Activated naive CD4-positive, alpha-beta T cell treated with anti-CD3 and anti-CD28 coated beads for 36 hours (primary cell): ENCODE measurements at regions not wholly inside any gene's neighbourhood (a gene's known extent, or its start where the extent isn't known, plus 50 kb on each side); places are given as distances from the start of the nearest gene placed in this dataset.
A peak's percentile ranks its signal among the peaks of the same experiment; 100 is the strongest.

Source experiments
- CTCF ChIA-PET: fragments of 350-600 bp; sonication (Branson Sonifier 250); formaldehyde crosslinking; loops from one replicate; lab custom pipeline; 2021; ENCODE audit warnings: antibody characterized with exemption; lab: Charles Lee
- DNase-seq: peaks from one replicate; pipeline ENCODE4 v3.0.0-alpha.2; 2020
- H3K27ac Mint-ChIP-seq: one replicate; pipeline ENCODE4 v1.8.0; 2021; ENCODE audit warnings: mild to moderate bottlenecking, mixed read lengths
- H3K27me3 Mint-ChIP-seq: one replicate; pipeline ENCODE4 v1.8.0; 2021; ENCODE audit warnings: low read depth, mixed read lengths
- H3K36me3 Mint-ChIP-seq: one replicate; pipeline ENCODE4 v1.8.0; 2021; ENCODE audit warnings: low read depth, mixed read lengths
- H3K4me1 Mint-ChIP-seq: one replicate; pipeline ENCODE4 v1.8.0; 2021; ENCODE audit warnings: low read depth, mixed read lengths
- H3K4me3 Mint-ChIP-seq: one replicate; pipeline ENCODE4 v1.8.0; 2021; ENCODE audit warnings: mild to moderate bottlenecking, moderate library complexity, mixed read lengths
- H3K9me3 Mint-ChIP-seq: one replicate; pipeline ENCODE4 v1.8.0; 2021; ENCODE audit warnings: mixed read lengths
- intact Hi-C: fragments of 100-400 bp; cut with micrococcal nuclease; formaldehyde crosslinking; loops from one replicate; pipeline ENCODE4 v1.15.1; 2023

GRCh38 chr11:70810681-70811080 lies 412.4 kb downstream of the CTTN start:
- Mint-ChIP-seq H3K9me3 (no peaks in the 10 kb centered on the region), H3K27me3 (no peaks in the 10 kb centered on the region), H3K27ac (no peak overlapping the region), H3K4me3 (no peak overlapping the region), H3K4me1 (no peaks in the 10 kb centered on the region), H3K36me3 (no peaks in the 10 kb centered on the region)
- CTCF ChIA-PET = no interaction called here
- DNase-seq = no peak
- intact Hi-C loops = no loop called here

- H3K4me1 Mint-ChIP-seq = no peaks in the 10 kb centered on the region
- DNase-seq = no peak
- no peaks in the 10 kb centered on the region for H3K9me3 Mint-ChIP-seq
- no peaks in the 10 kb centered on the region for H3K36me3 Mint-ChIP-seq
- H3K4me3 Mint-ChIP-seq = no peak overlapping the region
- no peaks in the 10 kb centered on the region for H3K27me3 Mint-ChIP-seq
- H3K27ac Mint-ChIP-seq = no peak overlapping the region
- intact Hi-C loops = no loop called here
- CTCF ChIA-PET = no interaction called here
Observed at GRCh38 chr11:70811483-70811882, 413.2 kb downstream of the CTTN start.

GRCh38 chr11:70811915-70812314 lies 413.6 kb downstream of the CTTN start:
- no peak overlapping the region for H3K4me3 Mint-ChIP-seq
- H3K36me3 Mint-ChIP-seq = no peaks in the 10 kb centered on the region
- H3K9me3 Mint-ChIP-seq = no peaks in the 10 kb centered on the region
- no peak overlapping the region for H3K27ac Mint-ChIP-seq
- no peaks in the 10 kb centered on the region for H3K4me1 Mint-ChIP-seq
- no peak for DNase-seq
- CTCF ChIA-PET = no interaction called here
- intact Hi-C loops = no loop called here
- H3K27me3 Mint-ChIP-seq = no peaks in the 10 kb centered on the region

- intact Hi-C loops = no loop called here
- no peak overlapping the region for H3K4me3 Mint-ChIP-seq
Observed at GRCh38 chr11:70812472-70812871, 414.1 kb downstream of the CTTN start.

GRCh38 chr11:70813651-70814050 lies 415.3 kb downstream of the CTTN start:
- intact Hi-C loops = no loop called here
- Mint-ChIP-seq H3K4me1 (no peaks in the 10 kb centered on the region), H3K27ac (no peak overlapping the region), H3K9me3 (no peaks in the 10 kb centered on the region), H3K27me3 (no peaks in the 10 kb centered on the region), H3K4me3 (no peak overlapping the region), H3K36me3 (no peaks in the 10 kb centered on the region)
- no peak for DNase-seq
- CTCF ChIA-PET = interaction anchor here (3.7 kb wide), 1 partner anchor 8 kb away, joined by 16 read pairs; no protein-coding TSS in a partner anchor

More at GRCh38 chr11:70812472-70812871, 414.1 kb downstream of the CTTN start:
- no peaks in the 10 kb centered on the region for H3K27me3 Mint-ChIP-seq
- no peaks in the 10 kb centered on the region for H3K4me1 Mint-ChIP-seq
- H3K36me3 Mint-ChIP-seq = no peaks in the 10 kb centered on the region
- CTCF ChIA-PET = no interaction called here
- no peaks in the 10 kb centered on the region for H3K9me3 Mint-ChIP-seq
- DNase-seq = no peak
- H3K27ac Mint-ChIP-seq = no peak overlapping the region

- Mint-ChIP-seq H3K4me1 (no peaks in the 10 kb centered on the region), H3K36me3 (no peaks in the 10 kb centered on the region), H3K4me3 (no peak overlapping the region), H3K27ac (no peak overlapping the region), H3K27me3 (peaks cover 2% of the 10 kb centered on the region), H3K9me3 (no peaks in the 10 kb centered on the region)
- CTCF ChIA-PET = interaction anchor here (1.2 to 3.7 kb wide), 2 partner anchors 10 to 266 kb away, joined by 5 to 16 read pairs; no protein-coding TSS in a partner anchor
- intact Hi-C loops = loop anchor here (1.0 kb wide), 1 partner anchor 265 kb away; no protein-coding TSS in a partner anchor
- DNase-seq = no peak
Observed at GRCh38 chr11:70815485-70815832, 417.1 kb downstream of the CTTN start.

- Mint-ChIP-seq H3K36me3 (no peaks in the 10 kb centered on the region), H3K27ac (no peak overlapping the region), H3K9me3 (no peaks in the 10 kb centered on the region), H3K4me3 (no peak overlapping the region), H3K27me3 (peaks cover 2% of the 10 kb centered on the region), H3K4me1 (no peaks in the 10 kb centered on the region)
- no peak for DNase-seq
- intact Hi-C loops = no loop called here
- CTCF ChIA-PET = interaction anchor here (0.6 to 3.7 kb wide), 2 partner anchors 11 kb away, joined by 3 to 16 read pairs; no protein-coding TSS in a partner anchor
Observed at GRCh38 chr11:70816156-70816678, 417.9 kb downstream of the CTTN start.

- Mint-ChIP-seq H3K27me3 (peaks cover 4% of the 10 kb centered on the region), H3K27ac (no peak overlapping the region), H3K4me3 (no peak overlapping the region), H3K36me3 (no peaks in the 10 kb centered on the region), H3K9me3 (no peaks in the 10 kb centered on the region), H3K4me1 (no peaks in the 10 kb centered on the region)
- CTCF ChIA-PET = interaction anchor here (1.1 kb wide), 1 partner anchor 15 kb away, joined by 3 read pairs; no protein-coding TSS in a partner anchor
- no peak for DNase-seq
- intact Hi-C loops = no loop called here
Observed at GRCh38 chr11:70818351-70818750, 420.0 kb downstream of the CTTN start.

- CTCF ChIA-PET = no interaction called here
- no peak overlapping the region for H3K4me3 Mint-ChIP-seq
- H3K27me3 Mint-ChIP-seq = peaks cover 10% of the 10 kb centered on the region
- H3K4me1 Mint-ChIP-seq = no peaks in the 10 kb centered on the region
- H3K36me3 Mint-ChIP-seq = no peaks in the 10 kb centered on the region
- intact Hi-C loops = no loop called here
- H3K27ac Mint-ChIP-seq = no peak overlapping the region
- H3K9me3 Mint-ChIP-seq = no peaks in the 10 kb centered on the region
- DNase-seq = no peak
Observed at GRCh38 chr11:70819022-70819421, 420.7 kb downstream of the CTTN start.

GRCh38 chr11:70820311-70820710 lies 422.0 kb downstream of the CTTN start:
- DNase-seq = no peak
- CTCF ChIA-PET = no interaction called here
- H3K27ac Mint-ChIP-seq = no peak overlapping the region
- intact Hi-C loops = no loop called here
- H3K36me3 Mint-ChIP-seq = no peaks in the 10 kb centered on the region
- no peaks in the 10 kb centered on the region for H3K4me1 Mint-ChIP-seq
- H3K9me3 Mint-ChIP-seq = no peaks in the 10 kb centered on the region
- peaks cover 21% of the 10 kb centered on the region for H3K27me3 Mint-ChIP-seq
- H3K4me3 Mint-ChIP-seq = no peak overlapping the region

- intact Hi-C loops = no loop called here
- CTCF ChIA-PET = no interaction called here
- Mint-ChIP-seq H3K9me3 (no peaks in the 10 kb centered on the region), H3K4me1 (peaks cover 1% of the 10 kb centered on the region), H3K27ac (no peak overlapping the region), H3K27me3 (peaks cover 23% of the 10 kb centered on the region), H3K4me3 (no peak overlapping the region), H3K36me3 (no peaks in the 10 kb centered on the region)
- DNase-seq = no peak
Observed at GRCh38 chr11:70820712-70821111, 422.4 kb downstream of the CTTN start.

GRCh38 chr11:70823771-70824170 lies 425.4 kb downstream of the CTTN start:
- intact Hi-C loops = no loop called here
- H3K27ac Mint-ChIP-seq = no peak overlapping the region
- CTCF ChIA-PET = no interaction called here
- H3K9me3 Mint-ChIP-seq = no peaks in the 10 kb centered on the region
- DNase-seq = no peak
- no peak overlapping the region for H3K4me3 Mint-ChIP-seq
- H3K27me3 Mint-ChIP-seq = peaks cover 41% of the 10 kb centered on the region
- H3K36me3 Mint-ChIP-seq = no peaks in the 10 kb centered on the region
- H3K4me1 Mint-ChIP-seq = peaks cover 5% of the 10 kb centered on the region

GRCh38 chr11:70824605-70825245 lies 426.4 kb downstream of the CTTN start:
- peaks cover 42% of the 10 kb centered on the region for H3K27me3 Mint-ChIP-seq
- H3K4me1 Mint-ChIP-seq = peaks cover 5% of the 10 kb centered on the region
- no peaks in the 10 kb centered on the region for H3K9me3 Mint-ChIP-seq
- no peaks in the 10 kb centered on the region for H3K36me3 Mint-ChIP-seq
- CTCF ChIA-PET = no interaction called here
- H3K4me3 Mint-ChIP-seq = no peak overlapping the region
- intact Hi-C loops = no loop called here
- DNase-seq = no peak
- peak overlapping the region; percentile 8 for H3K27ac Mint-ChIP-seq
